Colon (tissue), 2 donors: ENCODE measurements at regions not wholly inside any gene's neighbourhood (a gene's known extent, or its start where the extent isn't known, plus 50 kb on each side); places are given as distances from the start of the nearest gene placed in this dataset.
"Not testable (repeated sequence)": the region's sequence is repeated elsewhere in the genome, so short reads cannot be mapped to it uniquely, and the experiment has no call there.

Experiments
- FAIRE-seq: peaks from 2 replicates; lab custom pipeline; 2012; peaks lifted over from hg19 to GRCh38; lab: Jason Lieb, UNC
- donor health status: control.
- donor health status: control.

- no peak for FAIRE-seq
Observed at GRCh38 chr5:157941616-157942015, 82.7 kb upstream of the CLINT1 start.

GRCh38 chr5:157938101-157938500 lies 79.2 kb upstream of the CLINT1 start:
- not testable (repeated sequence) for FAIRE-seq

- not testable (repeated sequence) for FAIRE-seq
Observed at GRCh38 chr5:157936776-157937501, 78.0 kb upstream of the CLINT1 start.

- no peak for FAIRE-seq
Observed at GRCh38 chr5:157934600-157934999, 75.7 kb upstream of the CLINT1 start.

GRCh38 chr5:157933005-157933404 lies 74.1 kb upstream of the CLINT1 start:
- FAIRE-seq: no peak

GRCh38 chr5:157930710-157931109 lies 71.8 kb upstream of the CLINT1 start:
- no peak for FAIRE-seq

GRCh38 chr5:157926977-157927376 lies 68.0 kb upstream of the CLINT1 start:
- no peak for FAIRE-seq

GRCh38 chr5:157925786-157926671 lies 67.1 kb upstream of the CLINT1 start:
- FAIRE-seq: no peak

GRCh38 chr5:157924931-157925729 lies 66.2 kb upstream of the CLINT1 start:
- FAIRE-seq: no peak

GRCh38 chr5:157924490-157924889 lies 65.5 kb upstream of the CLINT1 start:
- FAIRE-seq: no peak

GRCh38 chr5:157923765-157924164 lies 64.8 kb upstream of the CLINT1 start:
- FAIRE-seq: no peak

GRCh38 chr5:157922026-157922425 lies 63.1 kb upstream of the CLINT1 start:
- no peak for FAIRE-seq

GRCh38 chr5:157920828-157921170 lies 61.9 kb upstream of the CLINT1 start:
- no peak for FAIRE-seq

- no peak for FAIRE-seq
Observed at GRCh38 chr5:157918811-157919742, 60.1 kb upstream of the CLINT1 start.

GRCh38 chr5:157917899-157918809 lies 59.2 kb upstream of the CLINT1 start:
- FAIRE-seq: no peak

GRCh38 chr5:157917491-157917890 lies 58.5 kb upstream of the CLINT1 start:
- FAIRE-seq: no peak

GRCh38 chr5:157915638-157916037 lies 56.7 kb upstream of the CLINT1 start:
- FAIRE-seq: no peak

GRCh38 chr5:157914151-157914788 lies 55.3 kb upstream of the CLINT1 start:
- FAIRE-seq: no peak

- FAIRE-seq: no peak
Observed at GRCh38 chr5:157913575-157913974, 54.6 kb upstream of the CLINT1 start.
